T47D (cell line): ENCODE measurements at regions not wholly inside any gene's neighbourhood (a gene's known extent, or its start where the extent isn't known, plus 50 kb on each side); places are given as distances from the start of the nearest gene placed in this dataset.

ENCODE experiments used
- DNase-seq, 2 experiments: peaks; one replicate each; pipeline versions ENCODE4 v3.0.0 to v3.0.0-alpha.2; 2011 to 2012; ENCODE audit warnings: low read depth in 1 of 2, low spot score in 1 of 2
- JUND ChIP-seq: IDR thresholded peaks from 2 replicates; pipeline ENCODE4 v1.6.1; 2012; ENCODE audit warnings: low read depth
- in situ Hi-C: cut with HindIII; loops from 2 replicates; pipeline ENCODE4 v1.10.0; 2016; ENCODE audit warnings: low sequenced_read_pairs, low pct_unique_long_range_greater_than_20kb

DNA sequence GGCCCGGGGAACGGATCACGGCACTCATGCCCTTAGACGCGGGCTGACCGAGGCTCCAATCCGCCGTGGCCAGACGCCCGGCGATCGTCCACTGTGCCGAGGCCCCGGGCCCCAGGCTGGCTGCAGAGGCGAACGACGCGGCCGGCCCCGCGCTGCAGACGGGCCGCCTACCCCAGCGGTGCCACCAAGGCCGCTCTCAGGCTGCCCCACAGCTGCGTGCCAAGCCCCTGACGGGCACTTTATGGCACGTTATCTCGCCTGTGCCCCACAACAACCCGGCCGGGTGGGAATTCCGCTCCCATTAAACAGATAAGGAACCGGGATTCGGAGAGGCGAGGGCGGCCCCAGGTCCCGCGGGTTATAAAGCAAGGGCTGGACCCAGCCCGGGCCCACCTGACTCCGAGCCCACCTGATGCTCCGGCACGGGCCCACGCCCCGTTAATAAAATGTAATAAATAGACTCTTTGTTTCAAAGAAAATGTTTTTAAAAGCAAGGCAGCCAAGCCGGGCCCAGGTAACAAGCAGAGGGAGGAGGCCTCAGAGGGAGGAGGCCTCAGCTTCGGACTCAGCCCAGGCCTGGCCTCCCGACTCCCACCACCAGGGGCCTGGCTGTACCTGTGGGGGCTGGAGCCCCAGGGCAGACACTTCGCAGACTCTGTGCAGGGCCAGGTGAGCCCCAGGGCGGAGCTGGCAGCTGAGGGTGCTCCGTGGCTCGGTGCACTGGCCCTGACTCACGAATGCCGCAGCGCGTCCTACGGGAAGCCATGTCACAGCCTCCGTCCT, 79.7 kb downstream of the FOXL3 start:
- in situ Hi-C loops = no loop called here
- TF ChIP-seq JUND = no peak
- DNase-seq = no peak

DNA sequence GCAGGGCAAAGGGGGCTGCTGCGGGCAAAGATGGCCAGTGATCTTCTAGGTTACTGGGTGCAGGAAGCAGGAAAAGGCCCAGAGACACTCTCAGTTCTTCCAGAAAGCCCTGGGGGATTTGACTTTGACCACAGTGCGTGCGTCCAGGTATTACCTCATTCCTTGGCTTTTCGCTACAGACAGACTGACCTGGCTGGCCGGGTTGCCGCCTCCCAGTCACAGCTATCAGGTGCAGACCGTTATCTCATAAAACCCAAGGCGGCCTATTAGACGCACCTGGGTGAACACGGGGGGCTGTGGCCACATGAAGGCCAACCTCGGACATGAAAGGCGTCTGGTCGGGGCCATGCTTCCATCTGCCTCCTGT, 80.3 kb downstream of the FOXL3 start:
- no peak for TF ChIP-seq JUND
- in situ Hi-C loops = no loop called here
- no peak for DNase-seq

DNA sequence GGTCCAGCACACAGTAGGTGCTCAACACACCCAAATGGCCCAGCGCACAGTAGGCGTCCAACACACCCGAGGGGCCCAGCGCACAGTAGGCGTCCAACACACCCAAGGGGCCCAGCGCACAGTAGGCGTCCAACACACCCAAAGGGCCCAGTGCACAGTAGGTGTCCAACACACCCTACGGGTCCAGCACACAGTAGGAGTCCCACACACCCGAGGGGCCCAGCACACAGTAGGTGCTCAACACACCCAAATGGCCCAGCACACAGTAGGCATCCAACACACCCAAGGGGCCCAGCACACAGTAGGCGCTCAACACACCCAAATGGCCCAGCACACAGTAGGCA, 80.8 kb downstream of the FOXL3 start:
- no peak for TF ChIP-seq JUND
- in situ Hi-C loops = no loop called here
- DNase-seq = no peak

DNA sequence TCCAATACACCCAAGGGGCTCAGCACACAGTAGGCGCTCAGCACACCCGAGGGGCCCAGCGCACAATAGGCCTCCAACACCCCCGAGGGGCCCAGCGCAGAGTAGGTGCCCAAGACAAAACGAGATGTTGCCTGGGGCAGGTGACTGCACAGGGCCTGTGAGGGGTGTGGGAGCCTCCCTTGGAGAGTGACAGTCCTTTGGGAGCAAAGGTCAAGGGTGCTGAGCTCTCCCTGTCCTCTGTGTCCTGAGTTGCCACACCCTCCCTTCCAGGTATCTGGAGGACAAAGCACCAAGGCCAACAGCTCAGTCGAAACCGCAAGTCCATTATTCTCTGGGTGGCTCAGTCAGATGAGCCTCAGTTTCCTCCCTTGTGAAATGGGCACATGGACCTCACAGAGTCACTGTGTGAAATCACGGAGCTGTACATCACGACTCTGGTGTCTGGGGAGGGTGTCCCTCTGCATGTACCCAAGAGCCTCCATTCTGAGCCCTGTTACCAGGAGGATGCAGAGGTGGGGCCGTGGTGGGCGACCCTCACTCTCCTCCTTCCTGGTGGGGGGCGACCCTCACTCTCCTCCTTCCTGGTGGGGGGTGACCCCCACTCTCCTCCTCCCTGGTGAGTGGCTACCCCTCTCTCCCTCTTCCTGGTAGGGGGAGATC, 81.3 kb downstream of the FOXL3 start:
- in situ Hi-C loops = no loop called here
- no peak for DNase-seq
- no peak for TF ChIP-seq JUND

DNA sequence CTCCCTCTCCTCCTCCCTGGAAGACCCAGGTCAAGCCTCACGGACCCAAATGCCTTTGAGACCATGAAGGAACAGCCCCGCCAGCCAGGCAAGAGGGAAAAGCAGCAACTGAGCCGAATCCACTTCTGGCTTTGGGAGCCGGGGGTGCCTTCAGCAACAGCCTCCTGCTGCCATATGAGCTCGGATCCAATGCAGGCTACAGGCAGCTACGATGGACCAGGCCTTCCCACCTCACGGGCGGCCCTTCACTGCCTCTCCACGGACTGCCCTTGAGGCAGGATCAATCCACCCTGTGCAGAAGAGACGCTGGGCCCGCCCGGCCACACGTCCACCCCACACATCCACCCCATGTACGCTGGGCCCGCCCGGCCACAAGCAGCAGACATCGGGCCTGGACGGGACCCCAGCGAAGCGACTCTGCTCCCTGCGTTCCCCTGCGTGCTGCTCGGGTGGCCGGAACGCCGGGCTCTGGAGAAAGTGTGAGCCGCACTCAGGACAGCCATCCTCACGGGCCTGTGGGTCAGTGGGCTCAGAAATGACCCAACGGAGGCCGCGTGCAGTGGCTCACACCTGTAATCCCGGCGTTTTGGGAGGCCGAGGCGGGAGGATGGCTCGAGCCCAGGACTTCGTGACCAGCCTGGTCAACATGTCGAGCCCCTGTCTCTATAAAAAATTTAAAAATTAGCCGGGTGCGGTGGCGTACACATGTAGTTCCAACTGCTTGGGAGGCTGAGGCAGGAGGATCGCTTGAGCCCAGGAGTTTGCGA, 82.0 kb downstream of the FOXL3 start:
- in situ Hi-C loops = no loop called here
- no peak for DNase-seq
- no peak for TF ChIP-seq JUND

DNA sequence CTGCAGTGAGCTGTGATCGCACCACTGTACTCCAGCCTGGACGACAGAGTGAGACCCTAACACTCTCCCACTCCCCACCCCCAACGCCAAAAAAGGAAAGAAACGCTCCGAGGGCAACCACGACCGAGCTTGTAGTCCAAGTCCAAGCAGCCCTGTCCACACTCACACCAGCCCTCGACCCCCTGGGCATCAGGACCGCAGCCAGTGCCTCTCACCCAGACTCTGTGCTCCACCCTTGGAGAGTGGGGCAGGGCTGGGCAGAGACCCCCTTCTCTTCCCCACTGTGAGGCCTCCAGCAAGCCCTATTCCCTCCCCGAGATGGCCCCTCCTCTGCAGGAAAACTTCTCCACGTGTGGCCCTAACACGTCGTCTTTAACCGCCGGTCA, 82.6 kb downstream of the FOXL3 start:
- no peak for TF ChIP-seq JUND
- in situ Hi-C loops = no loop called here
- no peak for DNase-seq

DNA sequence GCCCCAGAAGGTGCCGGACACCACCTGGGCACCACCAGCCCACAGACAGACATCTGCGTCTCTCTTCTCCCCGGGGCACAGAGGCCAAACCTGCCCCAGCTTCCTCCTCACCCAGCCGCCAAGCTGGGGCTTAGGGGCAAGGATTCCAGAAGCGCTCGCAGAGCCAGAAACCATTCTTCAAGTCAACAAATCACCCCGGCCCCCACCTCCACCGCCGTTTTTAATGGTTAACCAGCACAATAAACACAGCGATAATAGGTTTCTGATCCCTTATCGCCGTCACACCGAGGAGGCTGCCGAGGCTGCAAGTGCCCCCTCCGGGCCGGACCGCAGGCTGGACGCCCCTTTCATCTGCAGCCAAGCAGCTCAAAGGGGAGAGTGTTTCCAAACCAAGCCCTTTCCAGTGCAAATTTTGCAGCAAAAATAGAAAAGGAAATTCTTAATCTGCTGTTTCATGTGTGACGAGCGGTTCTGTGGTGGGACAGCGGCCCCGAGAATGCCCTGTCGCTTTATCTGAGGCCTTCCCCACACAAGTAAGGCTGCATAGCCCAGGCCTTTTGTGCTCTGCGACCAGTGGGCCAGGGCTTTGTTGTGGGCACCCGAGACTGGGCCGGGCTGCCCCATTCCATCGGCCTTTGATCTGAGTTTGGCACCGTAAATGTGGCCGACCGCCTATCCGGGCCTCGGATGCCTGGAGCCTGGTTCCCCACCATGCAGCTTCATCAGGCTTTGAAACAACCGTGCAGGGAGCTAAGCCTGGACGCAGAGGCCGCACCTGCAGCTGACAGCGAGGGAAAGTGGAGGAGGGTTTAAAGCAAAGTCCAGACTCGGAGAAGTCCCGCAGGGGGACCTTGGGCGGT, 83.2 kb downstream of the FOXL3 start:
- in situ Hi-C loops = no loop called here
- no peak for DNase-seq
- no peak for TF ChIP-seq JUND

DNA sequence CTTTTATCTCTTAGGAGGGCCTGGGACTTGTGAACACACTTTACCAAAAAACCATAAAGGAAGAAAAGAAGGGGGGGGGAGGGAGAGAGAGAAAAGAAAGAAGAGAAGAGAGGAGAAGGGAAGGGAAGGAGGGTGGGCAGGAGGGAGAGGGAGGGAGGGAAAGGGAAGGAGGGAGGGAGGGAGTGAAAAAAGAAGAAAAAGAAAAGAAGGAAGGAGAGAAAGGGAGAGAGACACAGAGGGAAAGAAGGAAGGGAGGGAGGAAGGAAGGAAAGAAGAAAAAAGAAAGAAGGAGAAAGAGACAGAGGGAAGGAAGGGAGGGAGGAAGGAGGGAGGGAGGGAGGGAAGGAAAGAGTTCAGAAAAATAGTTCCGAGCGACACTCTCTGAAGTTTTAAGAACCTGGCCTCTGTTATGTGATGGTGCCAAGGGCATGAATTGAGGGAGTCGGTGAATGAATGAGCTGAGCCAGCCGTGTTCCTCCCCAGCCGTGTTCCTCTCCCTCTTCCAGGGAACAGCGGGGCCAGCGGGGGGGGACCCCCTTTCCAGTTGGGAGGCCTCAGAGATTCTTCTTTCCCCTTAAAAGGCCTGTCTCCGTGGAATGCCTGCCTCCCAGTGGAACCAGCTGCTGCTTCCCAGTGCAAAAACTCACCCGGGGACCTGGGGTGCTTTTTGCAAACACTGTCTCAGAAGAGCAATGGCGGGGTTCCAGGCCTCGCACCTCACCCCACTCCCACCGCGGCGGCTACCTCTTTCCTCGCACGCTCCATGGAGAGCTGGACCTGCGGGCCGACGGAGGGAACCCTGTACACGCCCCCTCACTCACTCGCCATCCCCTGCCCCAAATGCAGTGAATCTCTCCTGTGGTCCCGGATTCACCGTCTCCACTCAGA, 84.1 kb downstream of the FOXL3 start:
- TF ChIP-seq JUND = no peak
- in situ Hi-C loops = no loop called here
- no peak for DNase-seq

DNA sequence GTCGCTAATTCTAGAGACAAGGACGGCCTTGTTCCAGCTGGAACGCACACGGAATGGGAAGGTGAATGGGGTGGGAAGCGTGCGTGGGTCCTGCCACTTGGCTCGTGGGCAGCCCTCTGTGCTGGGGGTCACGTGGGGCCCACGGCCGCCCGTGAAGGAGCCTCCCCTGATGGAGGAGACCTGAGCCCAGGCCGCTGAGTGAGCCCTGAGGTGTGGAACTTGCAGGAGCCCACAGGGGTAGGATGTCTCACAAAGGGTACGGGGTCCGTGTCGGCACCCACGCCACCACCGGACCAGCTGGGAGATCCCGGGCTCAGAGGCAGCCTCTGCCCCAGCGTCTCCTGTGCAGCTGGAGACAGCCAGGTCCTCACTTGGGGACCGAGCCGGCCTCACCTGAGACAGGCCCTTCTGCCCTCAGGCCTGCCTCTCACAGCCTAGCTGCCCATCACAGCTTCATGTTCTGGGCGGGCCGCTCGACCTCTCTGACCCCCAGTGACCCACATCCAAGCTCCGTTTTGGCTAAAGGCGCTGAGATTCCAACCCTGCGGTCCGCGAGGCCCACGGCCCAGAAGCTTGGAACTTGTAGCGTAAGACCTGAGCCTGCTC, 84.8 kb downstream of the FOXL3 start:
- DNase-seq = no peak
- TF ChIP-seq JUND = no peak
- in situ Hi-C loops = no loop called here

DNA sequence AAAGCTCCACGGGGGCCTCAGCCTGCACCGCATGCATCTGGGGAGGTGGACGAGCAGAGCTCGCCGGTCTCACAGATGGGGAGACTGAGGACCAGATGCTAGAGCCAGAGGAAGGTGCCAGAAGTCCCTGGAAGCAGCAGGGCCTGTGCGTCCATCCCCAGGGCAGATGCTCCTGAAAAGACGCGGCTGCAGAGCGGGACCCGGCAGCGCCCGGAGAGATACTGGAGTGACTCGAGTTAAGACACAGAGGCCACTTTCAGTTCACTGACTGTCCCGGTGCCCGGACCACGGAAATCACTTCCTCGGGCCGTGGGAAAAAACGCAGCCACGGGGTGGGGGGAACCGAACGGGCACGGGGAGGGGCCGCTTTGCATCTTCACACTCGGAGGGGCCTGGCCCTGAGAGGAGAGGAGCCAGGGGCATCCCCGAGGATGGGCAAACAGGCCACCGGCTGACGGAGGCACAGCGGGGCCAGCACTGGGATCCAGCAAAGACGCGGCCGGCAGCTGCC, 85.4 kb downstream of the FOXL3 start:
- in situ Hi-C loops = no loop called here
- DNase-seq = no peak
- no peak for TF ChIP-seq JUND

DNA sequence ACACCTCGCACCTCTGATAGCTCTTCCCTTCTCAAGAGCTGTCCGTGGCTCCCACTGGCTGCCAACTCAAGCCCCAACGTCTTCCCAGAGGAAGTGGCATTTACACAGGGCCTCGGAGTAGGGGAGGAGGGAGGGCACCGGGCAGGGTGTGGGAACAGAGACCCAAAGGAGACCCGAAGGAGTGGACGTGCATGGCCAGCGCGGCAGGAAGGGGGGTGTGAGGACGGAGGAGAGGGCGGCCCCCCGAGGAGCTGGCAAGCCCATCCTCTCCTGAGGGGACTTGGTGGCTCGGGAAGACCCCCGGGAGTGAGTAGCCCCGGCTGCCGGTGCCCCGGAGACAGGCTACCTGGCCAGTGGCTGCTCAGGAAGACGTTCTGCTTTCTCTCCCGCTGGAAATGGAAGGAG, 85.9 kb downstream of the FOXL3 start:
- DNase-seq = no peak
- TF ChIP-seq JUND = no peak
- in situ Hi-C loops = no loop called here
